DND-41 (cell line): ENCODE measurements at regions not wholly inside any gene's neighbourhood (a gene's known extent, or its start where the extent isn't known, plus 50 kb on each side); places are given as distances from the start of the nearest gene placed in this dataset.
A peak's percentile ranks its signal among the peaks of the same experiment; 100 is the strongest.

ENCODE experiments used
- ATAC-seq: fragments of 200-7000 bp; cut with Tn5 transposase; 3 replicates; pipeline ENCODE4 v1.9.1; 2021; ENCODE audit warnings: low read depth; ENCODE audit not compliant: insufficient read depth
- DNase-seq: peaks from one replicate; pipeline ENCODE4 v3.0.0-alpha.2; 2020
- H2AFZ ChIP-seq: 2 replicates; pipeline ENCODE4 v1.6.0; 2012; ENCODE audit warnings: low read depth, low read length
- H3K27ac ChIP-seq: 2 replicates; pipeline ENCODE4 v1.5.1; 2012; ENCODE audit warnings: low read length, inconsistent platforms
- H3K27me3 ChIP-seq: fragments of 200-600 bp; sonication (generic); 2 replicates; pipeline ENCODE4 v1.6.0; 2012; ENCODE audit warnings: low read length, mild to moderate bottlenecking, inconsistent platforms; ENCODE audit not compliant: insufficient read depth, poor library complexity
- H3K36me3 ChIP-seq: 2 replicates; pipeline ENCODE4 v1.5.1; 2012; ENCODE audit warnings: low read length, inconsistent platforms; ENCODE audit not compliant: insufficient read depth
- H3K4me1 ChIP-seq: 2 replicates; pipeline ENCODE4 v1.5.1; 2012; ENCODE audit warnings: mild to moderate bottlenecking, low read length; ENCODE audit not compliant: insufficient read depth
- H3K4me2 ChIP-seq: 2 replicates; pipeline ENCODE4 v1.6.0; 2012; ENCODE audit warnings: mild to moderate bottlenecking, moderate library complexity, low read length, inconsistent platforms; ENCODE audit not compliant: insufficient read depth
- H3K4me3 ChIP-seq, 2 experiments: fragments of 200-600 bp in 1 of 2; shearing (Covaris generic) in 1 of 2; 2 replicates each; pipeline ENCODE4 v1.5.1; 2012 to 2016; ENCODE audit warnings: inconsistent platforms in 2 of 2, low read length in 2 of 2, mild to moderate bottlenecking in 2 of 2, low read depth in 1 of 2, moderate library complexity in 1 of 2
- H3K79me2 ChIP-seq: 2 replicates; pipeline ENCODE4 v1.6.0; 2012; ENCODE audit warnings: low read length, inconsistent platforms; ENCODE audit not compliant: insufficient read depth
- H3K9ac ChIP-seq: 2 replicates; pipeline ENCODE4 v1.6.0; 2012; ENCODE audit warnings: low read depth, mild to moderate bottlenecking, inconsistent platforms, low read length, moderate library complexity
- H3K9me3 ChIP-seq: 2 replicates; pipeline ENCODE4 v1.5.1; 2012; ENCODE audit warnings: low read length, moderate library complexity, mild to moderate bottlenecking, inconsistent platforms; ENCODE audit not compliant: insufficient read depth, severe bottlenecking
- H4K20me1 ChIP-seq: 2 replicates; pipeline ENCODE4 v1.6.0; 2012; ENCODE audit warnings: low read length; ENCODE audit not compliant: insufficient read depth
- EZH2 ChIP-seq: IDR thresholded peaks from 3 replicates; pipeline ENCODE4 v1.6.1; 2012; ENCODE audit warnings: borderline replicate concordance, low read depth, mild to moderate bottlenecking, moderate library complexity, low read length, inconsistent platforms; ENCODE audit not compliant: severe bottlenecking
- TF ChIP-seq, protein P1 (sequence below): IDR thresholded peaks from 2 replicates; pipeline ENCODE4 v1.5.1; 2012; ENCODE audit warnings: borderline replicate concordance, low read length, moderate library complexity, mild to moderate bottlenecking; ENCODE audit not compliant: poor library complexity, severe bottlenecking; ENCODE audit errors: extremely low read depth

DNA sequence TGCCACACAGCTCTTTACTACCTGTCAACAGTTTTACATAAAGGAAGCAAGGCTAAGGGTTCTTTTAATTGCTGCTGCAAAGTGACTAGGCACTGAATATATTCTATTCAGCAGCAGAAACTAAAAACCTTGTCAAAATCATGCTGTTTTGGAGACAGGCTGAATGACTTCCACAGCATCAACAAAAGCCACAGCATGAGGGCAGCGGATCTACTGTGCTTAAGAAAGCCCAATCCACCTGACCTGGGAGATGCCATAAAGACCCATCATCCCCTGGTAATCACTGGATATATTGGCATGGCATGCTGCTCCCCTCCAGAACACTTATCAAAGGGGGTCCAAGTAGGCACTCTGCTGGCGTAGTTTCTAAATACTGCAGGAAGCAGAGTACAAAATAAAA is 715.1 kb upstream of the SLC8A1 start:
- ATAC-seq (no peak), DNase-seq (no peak)
- Histone ChIP-seq H3K9ac (no peak overlapping the region), H3K4me3 (no peak overlapping the region), H3K4me1 (peaks cover 8% of the 10 kb centered on the region), H4K20me1 (no peaks in the 10 kb centered on the region), H2AFZ (peak overlapping the region; percentile 40; the same call in 1 of the 2 replicates), H3K27me3 (no peaks in the 10 kb centered on the region), H3K27ac (no peak overlapping the region), H3K79me2 (no peaks in the 10 kb centered on the region), H3K9me3 (no peaks in the 10 kb centered on the region), H3K36me3 (no peaks in the 10 kb centered on the region), H3K4me2 (no peak overlapping the region)
- TF ChIP-seq EZH2 = no peak
- TF ChIP-seq, protein P1, sequence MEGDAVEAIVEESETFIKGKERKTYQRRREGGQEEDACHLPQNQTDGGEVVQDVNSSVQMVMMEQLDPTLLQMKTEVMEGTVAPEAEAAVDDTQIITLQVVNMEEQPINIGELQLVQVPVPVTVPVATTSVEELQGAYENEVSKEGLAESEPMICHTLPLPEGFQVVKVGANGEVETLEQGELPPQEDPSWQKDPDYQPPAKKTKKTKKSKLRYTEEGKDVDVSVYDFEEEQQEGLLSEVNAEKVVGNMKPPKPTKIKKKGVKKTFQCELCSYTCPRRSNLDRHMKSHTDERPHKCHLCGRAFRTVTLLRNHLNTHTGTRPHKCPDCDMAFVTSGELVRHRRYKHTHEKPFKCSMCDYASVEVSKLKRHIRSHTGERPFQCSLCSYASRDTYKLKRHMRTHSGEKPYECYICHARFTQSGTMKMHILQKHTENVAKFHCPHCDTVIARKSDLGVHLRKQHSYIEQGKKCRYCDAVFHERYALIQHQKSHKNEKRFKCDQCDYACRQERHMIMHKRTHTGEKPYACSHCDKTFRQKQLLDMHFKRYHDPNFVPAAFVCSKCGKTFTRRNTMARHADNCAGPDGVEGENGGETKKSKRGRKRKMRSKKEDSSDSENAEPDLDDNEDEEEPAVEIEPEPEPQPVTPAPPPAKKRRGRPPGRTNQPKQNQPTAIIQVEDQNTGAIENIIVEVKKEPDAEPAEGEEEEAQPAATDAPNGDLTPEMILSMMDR = no peak

DNA sequence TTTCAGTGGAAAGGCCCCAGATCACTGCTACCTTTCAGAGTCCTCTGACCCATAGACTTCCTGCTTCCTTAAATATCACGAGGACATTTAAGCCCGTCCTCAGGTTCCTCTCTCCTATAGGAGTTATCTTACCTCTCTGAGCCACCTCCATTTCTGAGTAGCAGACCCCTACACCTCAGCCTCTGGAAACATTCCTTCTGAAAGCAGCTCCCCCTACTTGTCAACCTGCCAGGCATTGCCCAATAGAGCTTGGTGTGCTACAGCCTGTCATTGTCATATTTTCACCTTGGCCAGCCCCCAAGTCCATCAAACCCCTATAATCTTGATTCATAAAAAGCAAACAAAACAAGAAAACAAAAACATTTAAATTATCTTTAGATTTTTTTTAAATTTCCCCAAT is 717.9 kb upstream of the SLC8A1 start:
- DNase-seq (no peak), ATAC-seq (no peak)
- TF ChIP-seq, protein P1 = no peak
- no peak for TF ChIP-seq EZH2
- no peaks in the 10 kb centered on the region for H3K79me2 ChIP-seq
- H3K4me1 ChIP-seq = no peaks in the 10 kb centered on the region
- 0 out of 2 replicates have a peak overlapping the region, but pooled peaks have one; percentile 17 for H2AFZ ChIP-seq
- H4K20me1 ChIP-seq = no peaks in the 10 kb centered on the region
- H3K27ac ChIP-seq = no peak overlapping the region
- H3K4me3 ChIP-seq = no peak overlapping the region
- H3K4me2 ChIP-seq = no peak overlapping the region
- no peaks in the 10 kb centered on the region for H3K9me3 ChIP-seq
- no peaks in the 10 kb centered on the region for H3K36me3 ChIP-seq
- no peaks in the 10 kb centered on the region for H3K27me3 ChIP-seq
- H3K9ac ChIP-seq = no peak overlapping the region

DNA sequence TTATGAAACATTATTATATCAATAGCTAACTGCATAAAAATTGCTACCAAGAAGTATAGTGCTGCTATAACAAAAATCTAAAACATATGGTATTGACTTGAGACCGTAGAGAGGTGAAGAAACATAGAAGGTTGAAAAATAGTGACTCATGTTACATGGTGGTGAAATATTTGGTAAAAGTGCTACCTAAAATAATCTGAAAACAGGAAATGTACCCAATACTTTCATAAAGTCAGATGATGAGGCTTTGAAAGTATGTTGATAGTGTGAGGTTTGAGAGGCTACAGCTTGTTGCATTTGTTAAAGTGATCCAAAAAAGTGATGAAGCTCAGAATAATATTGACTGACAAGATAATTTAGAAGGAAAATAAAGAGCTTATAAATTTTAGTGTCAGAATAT is 718.7 kb upstream of the SLC8A1 start:
- Histone ChIP-seq H2AFZ (peak overlapping the region; percentile 6; the same call in 1 of the 2 replicates), H3K9ac (no peak overlapping the region), H3K4me1 (no peaks in the 10 kb centered on the region), H3K9me3 (no peaks in the 10 kb centered on the region), H3K4me2 (no peak overlapping the region), H3K4me3 (no peak overlapping the region), H3K27me3 (no peaks in the 10 kb centered on the region), H3K27ac (no peak overlapping the region), H3K36me3 (no peaks in the 10 kb centered on the region), H3K79me2 (no peaks in the 10 kb centered on the region), H4K20me1 (no peaks in the 10 kb centered on the region)
- TF ChIP-seq, protein P1 = no peak
- TF ChIP-seq EZH2 = no peak
- no peak for ATAC-seq
- DNase-seq = no peak

DNA sequence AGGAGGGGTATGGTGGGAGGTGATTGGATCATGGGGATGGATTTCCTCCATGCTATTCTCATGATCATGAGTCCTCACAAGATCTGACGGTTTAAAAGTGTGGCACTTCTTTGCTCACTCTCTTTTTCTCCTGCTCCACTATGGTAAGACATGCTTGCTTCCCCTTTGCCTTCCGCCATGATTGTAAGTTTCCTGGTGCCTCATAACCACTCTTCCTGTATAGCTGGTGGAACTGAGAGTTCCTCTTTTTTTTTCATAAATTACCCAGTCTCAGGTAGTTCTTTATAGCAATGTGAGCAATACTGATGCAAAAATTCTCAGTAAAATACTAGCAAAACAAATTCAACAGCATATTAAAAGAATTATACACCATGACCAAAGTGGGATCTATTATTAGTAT is 728.5 kb upstream of the SLC8A1 start:
- Histone ChIP-seq H4K20me1 (no peaks in the 10 kb centered on the region), H3K27ac (no peak overlapping the region), H3K79me2 (no peaks in the 10 kb centered on the region), H2AFZ (no peak overlapping the region), H3K4me2 (no peak overlapping the region), H3K4me3 (no peak overlapping the region), H3K27me3 (no peaks in the 10 kb centered on the region), H3K4me1 (no peaks in the 10 kb centered on the region), H3K36me3 (no peaks in the 10 kb centered on the region), H3K9ac (no peak overlapping the region), H3K9me3 (no peaks in the 10 kb centered on the region)
- DNase-seq (no peak), ATAC-seq (no peak)
- TF ChIP-seq EZH2 = no peak
- TF ChIP-seq, protein P1 = no peak
